Naive B cell (primary cell): ENCODE measurements at regions not wholly inside any gene's neighbourhood (a gene's known extent, or its start where the extent isn't known, plus 50 kb on each side); places are given as distances from the start of the nearest gene placed in this dataset.
"Not testable (repeated sequence)": the region's sequence is repeated elsewhere in the genome, so short reads cannot be mapped to it uniquely, and the experiment has no call there.

Experiments
- ATAC-seq, 2 donors: fragments of 150-1000 bp; cut with Tn5 transposase; 2 replicates each; pipeline ENCODE4 v1.10.0; 2021; ENCODE audit warnings: low read depth in 2 of 2, mild to moderate bottlenecking in 2 of 2, moderate library complexity in 2 of 2
- DNase-seq: peaks from one replicate; pipeline ENCODE4 v3.0.0; 2022
- H3K27ac Mint-ChIP-seq, 6 donors: one replicate each; pipeline ENCODE4 v1.8.0; 2020 to 2022; ENCODE audit warnings: mild to moderate bottlenecking in 6 of 6, mixed read lengths in 6 of 6, moderate library complexity in 5 of 6, inconsistent platforms in 2 of 6
- H3K27me3 Mint-ChIP-seq, 3 donors: one replicate each; pipeline ENCODE4 v1.8.0; 2021 to 2022; ENCODE audit warnings: mixed read lengths in 3 of 3, mild to moderate bottlenecking in 1 of 3
- H3K36me3 Mint-ChIP-seq, 2 donors: one replicate each; pipeline ENCODE4 v1.8.0; 2020 to 2022; ENCODE audit warnings: mixed read lengths in 2 of 2, inconsistent platforms in 1 of 2, mild to moderate bottlenecking in 1 of 2
- H3K4me1 Mint-ChIP-seq, 3 donors: one replicate each; pipeline ENCODE4 v1.8.0; 2020 to 2022; ENCODE audit warnings: mixed read lengths in 3 of 3, inconsistent platforms in 1 of 3, mild to moderate bottlenecking in 1 of 3, moderate library complexity in 1 of 3
- H3K4me3 Mint-ChIP-seq, 8 donors: one replicate each; pipeline ENCODE4 v1.8.0; 2020 to 2022; ENCODE audit warnings: mild to moderate bottlenecking in 8 of 8, mixed read lengths in 8 of 8, moderate library complexity in 8 of 8, inconsistent platforms in 2 of 8
- H3K9me3 Mint-ChIP-seq, 7 donors: one replicate each; pipeline ENCODE4 v1.8.0; 2020 to 2022; ENCODE audit warnings: mixed read lengths in 7 of 7, mild to moderate bottlenecking in 5 of 7, inconsistent platforms in 2 of 7, moderate library complexity in 1 of 7

- H3K9me3 Mint-ChIP-seq = peaks cover 0 to 10% (median 6%) of the 10 kb centered on the region in 7 donors
- no peaks in the 10 kb centered on the region for H3K36me3 Mint-ChIP-seq
- DNase-seq (no peak), ATAC-seq (no peak)
- H3K4me1 Mint-ChIP-seq = no peaks in the 10 kb centered on the region
- no peak overlapping the region for H3K27ac Mint-ChIP-seq
- H3K27me3 Mint-ChIP-seq = peaks cover 0 to 3% (median 0%) of the 10 kb centered on the region in 3 donors
- no peak overlapping the region for H3K4me3 Mint-ChIP-seq
Observed at GRCh38 chr10:121327727-121328126, 270.5 kb downstream of the FGFR2 start.

GRCh38 chr10:121329631-121330030, 268.6 kb downstream of the FGFR2 start:
- not testable (repeated sequence) for H3K27ac Mint-ChIP-seq, H3K9me3 Mint-ChIP-seq, ATAC-seq, H3K36me3 Mint-ChIP-seq, H3K27me3 Mint-ChIP-seq, H3K4me1 Mint-ChIP-seq, DNase-seq
- H3K4me3 Mint-ChIP-seq = peak overlapping the region in 1 of 8 donors; percentile 31

DNA sequence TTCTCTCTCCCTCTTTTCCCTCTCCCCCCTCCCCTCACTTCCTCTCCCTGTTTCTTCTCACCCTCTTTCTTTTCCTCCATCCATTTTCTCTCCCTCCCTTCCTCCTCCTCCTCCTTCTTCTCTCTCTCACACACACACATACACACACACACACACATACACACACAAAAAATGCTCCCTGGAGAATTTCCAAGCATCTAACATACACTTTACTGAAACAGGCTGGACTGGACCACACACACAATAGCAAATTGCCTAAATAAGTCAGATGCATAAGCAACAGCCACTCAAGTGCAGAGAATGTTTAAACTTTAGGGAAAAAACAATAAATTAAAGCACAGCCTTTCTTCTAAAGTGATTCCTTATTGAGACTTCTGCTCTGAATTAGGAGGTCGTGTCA, 267.7 kb downstream of the FGFR2 start:
- peaks cover 0 to 10% (median 8%) of the 10 kb centered on the region in 7 donors for H3K9me3 Mint-ChIP-seq
- no peaks in the 10 kb centered on the region for H3K27me3 Mint-ChIP-seq

DNA sequence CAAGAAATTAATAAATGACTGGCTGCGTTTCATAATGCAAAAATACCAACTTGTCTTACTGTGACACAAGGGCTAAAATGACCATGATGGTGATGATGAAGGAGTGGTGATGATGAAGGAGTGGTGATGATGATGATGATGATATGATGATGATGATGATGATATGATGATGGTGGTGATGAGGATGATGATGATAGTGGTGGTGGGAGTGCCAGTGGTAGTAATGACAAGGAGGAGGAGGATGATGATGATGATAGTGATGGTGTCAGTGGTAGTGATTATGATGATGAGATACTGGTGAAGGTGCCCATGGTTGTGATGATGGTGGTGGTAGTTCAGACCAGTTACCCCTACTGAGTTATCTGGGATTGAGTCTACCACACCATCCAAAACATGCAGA, 265.9 kb downstream of the FGFR2 start:
- H3K36me3 Mint-ChIP-seq = no peaks in the 10 kb centered on the region
- no peak overlapping the region for H3K27ac Mint-ChIP-seq
- H3K27me3 Mint-ChIP-seq = no peaks in the 10 kb centered on the region
- ATAC-seq = no peak
- no peak for DNase-seq
- H3K9me3 Mint-ChIP-seq = peaks cover 0 to 10% (median 7%) of the 10 kb centered on the region in 7 donors
- H3K4me1 Mint-ChIP-seq = no peaks in the 10 kb centered on the region
- H3K4me3 Mint-ChIP-seq = no peak overlapping the region

More for the DNA sequence above, 267.7 kb downstream of the FGFR2 start:
- no peak overlapping the region for H3K27ac Mint-ChIP-seq
- no peak overlapping the region for H3K4me3 Mint-ChIP-seq
- no peaks in the 10 kb centered on the region for H3K4me1 Mint-ChIP-seq
- DNase-seq (no peak), ATAC-seq (no peak)
- no peaks in the 10 kb centered on the region for H3K36me3 Mint-ChIP-seq

- Mint-ChIP-seq H3K4me1 (no peaks in the 10 kb centered on the region), H3K4me3 (no peak overlapping the region), H3K27ac (no peak overlapping the region), H3K36me3 (no peaks in the 10 kb centered on the region), H3K27me3 (no peaks in the 10 kb centered on the region), H3K9me3 (peaks cover under 1 to 8% (median 4%) of the 10 kb centered on the region in 7 donors)
- no peak for ATAC-seq
- DNase-seq = no peak
Observed at GRCh38 chr10:121332829-121333765, 265.1 kb downstream of the FGFR2 start.

DNA sequence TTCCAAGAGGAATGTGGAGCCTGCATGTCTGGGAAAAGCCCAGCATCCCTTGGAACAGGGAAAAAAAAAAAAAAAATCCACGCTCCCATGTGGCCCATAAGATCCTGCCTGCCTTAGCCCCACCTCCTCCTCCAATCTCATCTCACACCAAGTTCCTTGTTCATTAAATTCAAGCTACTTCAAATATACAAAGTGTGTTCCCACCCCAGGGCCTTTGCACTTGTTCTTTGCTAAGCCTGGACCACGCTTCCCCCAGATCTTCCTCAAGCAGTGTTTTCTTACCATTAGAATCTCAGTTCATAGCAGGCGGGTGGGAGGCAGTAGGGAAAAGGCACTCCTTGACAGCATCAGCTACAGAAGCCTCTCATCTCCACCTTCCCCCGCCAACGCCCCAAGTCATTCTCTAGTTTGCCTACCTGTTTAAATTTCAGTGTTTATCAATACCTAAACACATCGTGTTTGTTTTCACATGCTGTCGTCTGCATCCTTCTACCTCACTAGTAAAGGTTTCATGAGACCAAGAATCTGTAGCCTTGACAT, 262.8 kb downstream of the FGFR2 start:
- H3K27me3 Mint-ChIP-seq = no peaks in the 10 kb centered on the region
- no peaks in the 10 kb centered on the region for H3K36me3 Mint-ChIP-seq
- H3K9me3 Mint-ChIP-seq = peaks cover 2 to 7% (median 3%) of the 10 kb centered on the region in 7 donors
- H3K4me1 Mint-ChIP-seq = no peaks in the 10 kb centered on the region
- DNase-seq (no peak), ATAC-seq (no peak)
- H3K4me3 Mint-ChIP-seq = no peak overlapping the region
- no peak overlapping the region for H3K27ac Mint-ChIP-seq

GRCh38 chr10:121337427-121337826, 260.8 kb downstream of the FGFR2 start:
- H3K4me3 Mint-ChIP-seq = no peak overlapping the region
- H3K4me1 Mint-ChIP-seq = no peaks in the 10 kb centered on the region

DNA sequence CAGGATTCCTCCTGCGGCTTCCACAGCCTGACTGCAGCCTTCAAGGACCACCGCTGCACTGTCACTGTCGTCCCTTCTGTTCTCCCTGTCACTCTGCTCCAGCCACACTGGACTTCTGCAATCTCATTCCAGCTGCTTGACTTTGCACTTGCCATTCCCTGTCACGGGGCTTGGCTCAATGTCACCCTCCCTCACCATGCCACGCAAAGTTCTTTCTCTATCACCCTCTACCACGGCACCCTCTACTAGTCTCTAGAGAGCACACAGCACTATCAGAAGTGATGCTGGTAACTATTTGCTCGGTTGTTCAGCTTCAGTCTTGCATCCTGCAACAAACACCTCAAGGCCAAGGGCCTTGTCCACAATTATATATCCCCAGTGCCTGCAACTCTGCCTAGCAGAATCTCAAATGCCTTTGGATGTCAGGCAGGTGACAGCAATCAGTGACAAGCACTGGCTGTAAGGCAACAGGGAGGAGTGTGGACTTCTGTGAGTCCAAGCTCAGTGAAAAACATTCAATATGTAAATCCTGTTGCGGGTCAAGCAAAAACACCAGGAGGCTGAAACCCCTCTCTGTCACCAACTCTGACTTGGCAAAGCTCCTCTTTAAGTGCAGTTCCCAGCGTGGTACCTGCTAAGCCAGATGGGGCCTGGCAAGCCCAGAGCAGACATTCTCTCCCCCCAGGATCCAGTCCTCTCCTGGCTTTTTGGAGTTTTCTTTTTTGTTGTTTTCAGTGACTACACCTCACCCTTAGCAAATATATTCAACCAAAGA, 259.9 kb downstream of the FGFR2 start:
- Mint-ChIP-seq H3K36me3 (peaks cover 0 to 5% of the 10 kb centered on the region in 2 donors), H3K9me3 (peaks cover 4 to 14% (median 6%) of the 10 kb centered on the region in 7 donors), H3K4me1 (no peaks in the 10 kb centered on the region), H3K27me3 (no peaks in the 10 kb centered on the region), H3K27ac (no peak overlapping the region), H3K4me3 (no peak overlapping the region)
- ATAC-seq = no peak
- no peak for DNase-seq

More at GRCh38 chr10:121337427-121337826, 260.8 kb downstream of the FGFR2 start:
- Mint-ChIP-seq H3K27me3 (no peaks in the 10 kb centered on the region), H3K27ac (no peak overlapping the region), H3K9me3 (peaks cover 0 to 9% (median 3%) of the 10 kb centered on the region in 7 donors), H3K36me3 (no peaks in the 10 kb centered on the region)
- DNase-seq (no peak), ATAC-seq (no peak)

GRCh38 chr10:121339114-121339513, 259.1 kb downstream of the FGFR2 start:
- no peak for DNase-seq
- peaks cover 4 to 18% (median 6%) of the 10 kb centered on the region in 7 donors for H3K9me3 Mint-ChIP-seq
- H3K4me3 Mint-ChIP-seq = no peak overlapping the region
- no peak overlapping the region for H3K27ac Mint-ChIP-seq
- H3K36me3 Mint-ChIP-seq = peaks cover 0 to 5% of the 10 kb centered on the region in 2 donors
- no peaks in the 10 kb centered on the region for H3K27me3 Mint-ChIP-seq
- ATAC-seq = no peak
- no peaks in the 10 kb centered on the region for H3K4me1 Mint-ChIP-seq

DNA sequence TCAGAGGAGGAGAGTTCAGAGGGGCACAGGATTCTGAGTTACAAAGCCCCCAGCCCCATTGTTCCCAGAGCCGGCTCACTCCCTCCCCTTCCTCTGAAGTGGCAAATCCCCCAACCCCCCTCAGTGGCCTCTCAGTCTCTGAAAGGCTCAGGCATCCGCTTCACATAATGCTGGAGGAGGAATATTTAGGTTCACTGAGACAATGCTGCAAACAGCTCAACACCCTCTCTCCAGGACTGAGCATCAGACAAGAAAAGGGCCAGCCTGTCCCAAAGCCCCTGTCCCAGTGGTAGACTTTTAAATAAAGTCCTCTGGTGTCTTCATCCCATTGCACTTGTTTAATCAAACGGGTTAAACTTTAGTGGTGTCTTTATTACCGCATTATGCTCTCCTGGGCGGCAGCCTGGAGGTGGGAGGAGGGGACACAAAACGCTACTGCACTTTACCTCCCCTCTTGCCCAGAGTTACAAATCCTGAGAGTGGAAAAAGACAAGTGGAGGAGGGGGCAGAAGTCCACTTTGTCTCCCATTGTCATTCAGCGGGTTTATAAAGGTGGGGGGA, 257.9 kb downstream of the FGFR2 start:
- Mint-ChIP-seq H3K4me1 (no peaks in the 10 kb centered on the region), H3K27ac (no peak overlapping the region), H3K4me3 (no peak overlapping the region), H3K36me3 (peaks cover 0 to 5% of the 10 kb centered on the region in 2 donors), H3K27me3 (no peaks in the 10 kb centered on the region), H3K9me3 (peaks cover 5 to 13% (median 7%) of the 10 kb centered on the region in 7 donors)
- no peak for ATAC-seq
- DNase-seq = no peak

- no peaks in the 10 kb centered on the region for H3K4me1 Mint-ChIP-seq
- H3K27me3 Mint-ChIP-seq = no peaks in the 10 kb centered on the region
- DNase-seq = no peak
- H3K27ac Mint-ChIP-seq = no peak overlapping the region
- no peak overlapping the region for H3K4me3 Mint-ChIP-seq
- no peaks in the 10 kb centered on the region for H3K36me3 Mint-ChIP-seq
- ATAC-seq = no peak
- peaks cover 0 to 11% (median 5%) of the 10 kb centered on the region in 7 donors for H3K9me3 Mint-ChIP-seq
Observed at GRCh38 chr10:121351540-121351939, 246.7 kb downstream of the FGFR2 start.

GRCh38 chr10:121352231-121352855, 245.9 kb downstream of the FGFR2 start:
- no peak overlapping the region for H3K27ac Mint-ChIP-seq
- DNase-seq (no peak), ATAC-seq (no peak)
- no peak overlapping the region for H3K4me3 Mint-ChIP-seq
- H3K9me3 Mint-ChIP-seq = peaks cover 0 to 11% (median 2%) of the 10 kb centered on the region in 7 donors
- no peaks in the 10 kb centered on the region for H3K36me3 Mint-ChIP-seq
- no peaks in the 10 kb centered on the region for H3K27me3 Mint-ChIP-seq
- H3K4me1 Mint-ChIP-seq = no peaks in the 10 kb centered on the region

- Mint-ChIP-seq H3K9me3 (peaks cover 0 to 11% (median 5%) of the 10 kb centered on the region in 7 donors), H3K4me1 (no peaks in the 10 kb centered on the region), H3K27ac (peak overlapping the region in 1 of 6 donors; percentile 16), H3K27me3 (no peaks in the 10 kb centered on the region), H3K4me3 (no peak overlapping the region), H3K36me3 (no peaks in the 10 kb centered on the region)
- DNase-seq (no peak), ATAC-seq (no peak)
Observed at GRCh38 chr10:121355161-121355560, 243.1 kb downstream of the FGFR2 start.
